ENCODE measurements at regions not wholly inside any gene's neighbourhood (a gene's known extent, or its start where the extent isn't known, plus 50 kb on each side); places are given as distances from the start of the nearest gene placed in this dataset.

DNA sequence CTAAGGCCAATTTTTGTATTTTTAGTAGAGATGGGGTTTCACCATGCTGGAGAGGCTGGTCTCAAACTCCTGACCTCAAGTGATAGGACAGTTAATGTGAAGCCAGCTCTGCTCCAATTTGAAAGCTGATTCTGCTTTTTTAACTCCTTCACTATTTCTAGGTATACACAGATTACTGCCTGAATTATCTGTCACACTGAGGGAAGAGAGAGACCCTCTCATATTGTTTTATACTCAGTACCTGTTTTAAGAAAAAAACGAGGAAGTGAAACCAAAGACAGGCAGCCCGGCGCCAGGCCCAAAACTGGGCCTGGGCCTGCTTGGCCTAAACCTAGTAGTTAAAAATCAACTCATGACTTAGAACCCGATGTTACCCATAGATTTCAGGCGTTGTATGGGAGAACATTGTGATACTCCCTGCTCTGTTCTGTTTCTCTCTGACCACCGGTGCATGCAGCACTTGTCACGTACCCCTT is 1601.5 kb upstream of the PCDH10 start:
- no peak overlapping the region for H3K27ac ChIP-seq (ENCODE audit: low read depth, low read length)
- H2AK5ac ChIP-seq (ENCODE audit: low read length), result no peak overlapping the region
- no peak overlapping the region for H3K4me2 ChIP-seq (ENCODE audit: low read length)
- H3K23ac ChIP-seq (ENCODE audit: low read length), result no peak overlapping the region
- H3K36me3 ChIP-seq (ENCODE audit: control insufficient read depth in 1 of 2, insufficient read depth in 2 of 2, low read length in 2 of 2), result no peaks in the 10 kb centered on the region
- no peak overlapping the region for H4K8ac ChIP-seq (ENCODE audit: low read depth, low read length)
- H2BK120ac ChIP-seq (ENCODE audit: insufficient read depth, low read length, poor library complexity), result no peak overlapping the region
- no peaks in the 10 kb centered on the region for H3K79me2 ChIP-seq (ENCODE audit: control insufficient read depth, insufficient read depth, low read length, poor library complexity)
- H3K18ac ChIP-seq (ENCODE audit: low read length), result no peak overlapping the region
- no peak overlapping the region for H3K9ac ChIP-seq (ENCODE audit: low read length)
- H3K27me3 ChIP-seq (ENCODE audit: insufficient read depth, low read length), result no peaks in the 10 kb centered on the region
- no peak overlapping the region for H2BK12ac ChIP-seq (ENCODE audit: low read length)
- no peak overlapping the region for H2AFZ ChIP-seq (ENCODE audit: insufficient read depth, low read length, poor library complexity)
- WGBS (ENCODE audit: extremely low coverage, insufficient coverage, insufficient read length), result no CpG with 5 or more reads among the region's 7 CpGs
- no peaks in the 10 kb centered on the region for H3K79me1 ChIP-seq (ENCODE audit: low read length)
- no peak overlapping the region for H3K4ac ChIP-seq (ENCODE audit: low read depth, low read length)
- H3K9me3 ChIP-seq (ENCODE audit: insufficient read depth, low read depth, low read length), result no peaks in the 10 kb centered on the region
- no peak overlapping the region for H3K14ac ChIP-seq (ENCODE audit: low read length)
- no peak overlapping the region for H4K12ac ChIP-seq (ENCODE audit: low read depth, low read length)
- H3K4me3 ChIP-seq (ENCODE audit: low read depth, low read length), result no peak overlapping the region
- no peak overlapping the region for H4K91ac ChIP-seq (ENCODE audit: low read depth, low read length)
- H2BK5ac ChIP-seq (ENCODE audit: low read depth, low read length, poor library complexity), result no peak overlapping the region
- no peak for DNase-seq
- H3K4me1 ChIP-seq (ENCODE audit: control insufficient read depth in 1 of 2, insufficient read depth in 2 of 2, low read length in 2 of 2), result no peaks in the 10 kb centered on the region

GRCh38 chr4:131551306-131551705 is 1597.8 kb upstream of the PCDH10 start:
- Histone ChIP-seq H3K79me1 (ENCODE audit: low read length) (no peaks in the 10 kb centered on the region), H2AFZ (ENCODE audit: insufficient read depth, low read length, poor library complexity) (no peak overlapping the region), H3K4me1 (ENCODE audit: control insufficient read depth in 1 of 2, insufficient read depth in 2 of 2, low read length in 2 of 2) (no peaks in the 10 kb centered on the region), H2AK5ac (ENCODE audit: low read length) (no peak overlapping the region), H3K4me3 (ENCODE audit: low read depth, low read length) (no peak overlapping the region), H3K79me2 (ENCODE audit: control insufficient read depth, insufficient read depth, low read length, poor library complexity) (no peaks in the 10 kb centered on the region), H2BK120ac (ENCODE audit: insufficient read depth, low read length, poor library complexity) (no peak overlapping the region), H4K91ac (ENCODE audit: low read depth, low read length) (no peak overlapping the region), H3K27ac (ENCODE audit: low read depth, low read length) (no peak overlapping the region), H3K23ac (ENCODE audit: low read length) (no peak overlapping the region), H2BK12ac (ENCODE audit: low read length) (no peak overlapping the region), H3K14ac (ENCODE audit: low read length) (no peak overlapping the region), H4K12ac (ENCODE audit: low read depth, low read length) (no peak overlapping the region), H3K36me3 (ENCODE audit: control insufficient read depth in 1 of 2, insufficient read depth in 2 of 2, low read length in 2 of 2) (no peaks in the 10 kb centered on the region), H2BK5ac (ENCODE audit: low read depth, low read length, poor library complexity) (no peak overlapping the region), H3K9ac (ENCODE audit: low read length) (no peak overlapping the region), H4K8ac (ENCODE audit: low read depth, low read length) (no peak overlapping the region), H3K4ac (ENCODE audit: low read depth, low read length) (no peak overlapping the region), H3K27me3 (ENCODE audit: insufficient read depth, low read length) (no peaks in the 10 kb centered on the region), H3K4me2 (ENCODE audit: low read length) (no peak overlapping the region), H3K18ac (ENCODE audit: low read length) (no peak overlapping the region), H3K9me3 (ENCODE audit: insufficient read depth, low read depth, low read length) (no peaks in the 10 kb centered on the region)
- DNase-seq, result no peak
- no CpG with 5 or more reads among the region's 1 CpG for WGBS (ENCODE audit: extremely low coverage, insufficient coverage, insufficient read length)

- WGBS (ENCODE audit: extremely low coverage, insufficient coverage, insufficient read length), result no CpG with 5 or more reads among the region's 1 CpG
- H2AFZ ChIP-seq (ENCODE audit: insufficient read depth, low read length, poor library complexity), result no peak overlapping the region
- no peak for DNase-seq
Observed at GRCh38 chr4:131566026-131566425, 1583.1 kb upstream of the PCDH10 start.

DNA sequence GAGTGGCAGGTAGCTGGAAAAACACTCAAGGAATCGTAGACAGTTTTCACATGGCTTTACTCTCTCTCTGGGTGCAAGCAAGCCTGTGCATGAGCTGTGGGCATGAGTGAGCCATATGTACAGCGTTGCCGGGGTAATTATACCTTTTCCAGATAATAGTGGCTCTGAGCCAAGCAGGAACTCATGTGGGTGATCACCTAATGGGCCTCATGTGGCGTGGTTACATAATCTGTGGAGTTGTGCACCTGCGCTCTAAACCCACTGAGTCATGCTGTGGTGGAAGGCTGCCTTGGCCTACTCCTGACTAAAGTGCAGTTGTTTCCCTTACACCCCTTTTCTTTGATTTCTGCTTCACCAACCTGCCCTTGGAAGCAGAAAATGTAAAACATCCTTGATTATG is 1564.5 kb upstream of the PCDH10 start:
- no peak overlapping the region for H3K23ac ChIP-seq (ENCODE audit: low read length)
- no peak overlapping the region for H4K12ac ChIP-seq (ENCODE audit: low read depth, low read length)
- no peak overlapping the region for H2AFZ ChIP-seq (ENCODE audit: insufficient read depth, low read length, poor library complexity)
- DNase-seq, result no peak
- no peak overlapping the region for H2AK5ac ChIP-seq (ENCODE audit: low read length)
- H3K27ac ChIP-seq (ENCODE audit: low read depth, low read length), result no peak overlapping the region
- H3K4me3 ChIP-seq (ENCODE audit: low read depth, low read length), result no peak overlapping the region
- no peaks in the 10 kb centered on the region for H3K4me1 ChIP-seq (ENCODE audit: control insufficient read depth in 1 of 2, insufficient read depth in 2 of 2, low read length in 2 of 2)
- H2BK120ac ChIP-seq (ENCODE audit: insufficient read depth, low read length, poor library complexity), result no peak overlapping the region
- H3K4me2 ChIP-seq (ENCODE audit: low read length), result no peak overlapping the region
- no CpG with 5 or more reads among the region's 5 CpGs for WGBS (ENCODE audit: extremely low coverage, insufficient coverage, insufficient read length)
- H3K14ac ChIP-seq (ENCODE audit: low read length), result no peak overlapping the region
- H3K79me2 ChIP-seq (ENCODE audit: control insufficient read depth, insufficient read depth, low read length, poor library complexity), result no peaks in the 10 kb centered on the region
- no peaks in the 10 kb centered on the region for H3K9me3 ChIP-seq (ENCODE audit: insufficient read depth, low read depth, low read length)
- no peak overlapping the region for H3K4ac ChIP-seq (ENCODE audit: low read depth, low read length)
- no peak overlapping the region for H3K9ac ChIP-seq (ENCODE audit: low read length)
- no peaks in the 10 kb centered on the region for H3K36me3 ChIP-seq (ENCODE audit: control insufficient read depth in 1 of 2, insufficient read depth in 2 of 2, low read length in 2 of 2)
- no peak overlapping the region for H2BK5ac ChIP-seq (ENCODE audit: low read depth, low read length, poor library complexity)
- no peaks in the 10 kb centered on the region for H3K27me3 ChIP-seq (ENCODE audit: insufficient read depth, low read length)
- H4K91ac ChIP-seq (ENCODE audit: low read depth, low read length), result no peak overlapping the region
- no peak overlapping the region for H3K18ac ChIP-seq (ENCODE audit: low read length)
- no peak overlapping the region for H4K8ac ChIP-seq (ENCODE audit: low read depth, low read length)
- no peak overlapping the region for H2BK12ac ChIP-seq (ENCODE audit: low read length)
- no peaks in the 10 kb centered on the region for H3K79me1 ChIP-seq (ENCODE audit: low read length)

More at GRCh38 chr4:131566026-131566425, 1583.1 kb upstream of the PCDH10 start:
- H3K9ac ChIP-seq (ENCODE audit: low read length), result no peak overlapping the region
- no peaks in the 10 kb centered on the region for H3K79me2 ChIP-seq (ENCODE audit: control insufficient read depth, insufficient read depth, low read length, poor library complexity)
- H3K36me3 ChIP-seq (ENCODE audit: control insufficient read depth in 1 of 2, insufficient read depth in 2 of 2, low read length in 2 of 2), result no peaks in the 10 kb centered on the region
- H3K18ac ChIP-seq (ENCODE audit: low read length), result no peak overlapping the region
- H2AK5ac ChIP-seq (ENCODE audit: low read length), result no peak overlapping the region
- no peak overlapping the region for H3K27ac ChIP-seq (ENCODE audit: low read depth, low read length)
- H4K91ac ChIP-seq (ENCODE audit: low read depth, low read length), result no peak overlapping the region
- no peak overlapping the region for H4K12ac ChIP-seq (ENCODE audit: low read depth, low read length)
- no peak overlapping the region for H3K4me2 ChIP-seq (ENCODE audit: low read length)
- no peaks in the 10 kb centered on the region for H3K27me3 ChIP-seq (ENCODE audit: insufficient read depth, low read length)
- no peak overlapping the region for H3K4me3 ChIP-seq (ENCODE audit: low read depth, low read length)
- no peak overlapping the region for H3K14ac ChIP-seq (ENCODE audit: low read length)
- no peak overlapping the region for H3K23ac ChIP-seq (ENCODE audit: low read length)
- no peak overlapping the region for H2BK5ac ChIP-seq (ENCODE audit: low read depth, low read length, poor library complexity)
- H2BK12ac ChIP-seq (ENCODE audit: low read length), result no peak overlapping the region
- no peak overlapping the region for H3K4ac ChIP-seq (ENCODE audit: low read depth, low read length)
- H3K4me1 ChIP-seq (ENCODE audit: control insufficient read depth in 1 of 2, insufficient read depth in 2 of 2, low read length in 2 of 2), result no peaks in the 10 kb centered on the region
- no peaks in the 10 kb centered on the region for H3K9me3 ChIP-seq (ENCODE audit: insufficient read depth, low read depth, low read length)
- H3K79me1 ChIP-seq (ENCODE audit: low read length), result no peaks in the 10 kb centered on the region
- H2BK120ac ChIP-seq (ENCODE audit: insufficient read depth, low read length, poor library complexity), result no peak overlapping the region
- H4K8ac ChIP-seq (ENCODE audit: low read depth, low read length), result no peak overlapping the region
